HG02610 (cell line): ENCODE measurements at regions not wholly inside any gene's neighbourhood (a gene's known extent, or its start where the extent isn't known, plus 50 kb on each side); places are given as distances from the start of the nearest gene placed in this dataset.
"Not testable (repeated sequence)": the region's sequence is repeated elsewhere in the genome, so short reads cannot be mapped to it uniquely, and the experiment has no call there.

ENCODE experiments used
- ATAC-seq: cut with Tn5 transposase; IDR thresholded peaks from one replicate; pipeline ENCODE4 v1.9.1; 2021; ENCODE audit warnings: mild to moderate bottlenecking, moderate library complexity; ENCODE audit not compliant: unreplicated experiment

DNA sequence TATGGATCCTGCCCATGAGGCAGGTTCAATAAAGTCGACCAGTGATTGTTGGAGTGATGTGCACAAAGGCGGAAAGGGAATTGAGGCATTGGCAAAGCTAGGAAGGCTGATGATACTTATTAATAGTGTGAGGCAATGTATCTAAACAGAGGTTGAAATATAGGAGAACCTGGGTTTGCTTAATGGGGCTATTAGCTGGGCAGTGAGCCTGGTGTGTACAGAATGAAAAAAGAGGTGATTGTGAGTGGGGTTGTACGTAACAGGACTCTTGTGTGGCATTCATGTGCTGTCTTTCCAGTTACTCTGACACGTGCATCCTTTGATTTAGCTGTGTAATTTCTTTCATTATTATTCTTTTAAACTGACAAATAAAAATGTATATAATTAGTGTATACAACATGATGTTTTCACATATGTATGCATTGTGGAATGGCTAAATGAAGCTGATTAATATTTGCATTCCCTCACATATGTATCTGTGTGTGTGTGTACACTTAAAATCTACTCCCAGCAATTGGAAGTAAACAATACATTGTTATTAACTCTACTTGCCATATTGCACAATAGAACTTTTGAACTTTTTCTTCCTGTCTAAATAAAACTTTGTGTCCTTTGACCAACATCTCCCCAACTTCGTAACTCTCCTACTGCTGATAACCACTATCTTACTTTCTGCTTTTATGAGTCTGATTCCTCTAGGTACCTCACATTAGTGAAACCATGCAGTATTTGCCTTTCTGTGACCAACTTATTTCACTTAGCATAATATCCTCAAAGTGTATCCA is 220.5 kb upstream of the SLC35B3 start:
- ATAC-seq, result no peak

DNA sequence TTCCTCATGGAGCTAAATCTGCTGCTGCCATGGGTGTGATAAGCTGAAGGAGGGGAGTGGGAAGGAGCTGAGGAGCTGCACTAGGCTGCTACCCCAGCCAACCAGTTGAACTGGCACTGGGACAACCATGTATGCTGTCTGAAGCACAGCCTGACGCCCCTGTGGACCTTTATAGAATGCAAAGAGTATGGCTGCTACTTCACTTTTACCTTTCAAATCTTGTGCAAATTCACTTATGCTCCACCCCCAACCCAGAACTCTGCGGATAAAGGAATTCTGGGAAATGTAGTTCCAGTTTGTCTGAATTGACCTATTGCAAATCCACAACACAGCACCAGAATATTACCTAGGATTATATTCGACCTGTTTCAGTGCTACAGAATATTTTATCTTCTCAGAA is 217.4 kb upstream of the SLC35B3 start:
- ATAC-seq, result no peak

DNA sequence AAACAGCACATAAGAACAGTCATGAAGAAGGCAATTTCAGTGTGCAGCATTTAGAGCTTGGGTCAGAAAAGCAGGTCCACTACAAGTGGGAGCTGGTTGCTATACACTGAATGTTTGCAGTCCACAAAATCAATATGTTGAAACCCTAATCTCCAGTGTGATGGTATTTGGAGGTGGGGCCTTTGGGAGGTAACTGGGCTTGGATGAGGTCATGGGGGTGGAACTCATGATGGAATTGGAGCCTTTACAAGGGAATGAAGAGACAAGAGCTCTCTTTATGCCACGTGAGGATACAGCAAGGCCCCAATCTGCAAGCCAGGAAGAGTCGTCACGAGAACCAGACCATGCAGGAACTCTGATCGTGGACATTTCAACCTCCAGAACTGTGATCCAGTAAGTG is 216.7 kb upstream of the SLC35B3 start:
- ATAC-seq, result no peak

DNA sequence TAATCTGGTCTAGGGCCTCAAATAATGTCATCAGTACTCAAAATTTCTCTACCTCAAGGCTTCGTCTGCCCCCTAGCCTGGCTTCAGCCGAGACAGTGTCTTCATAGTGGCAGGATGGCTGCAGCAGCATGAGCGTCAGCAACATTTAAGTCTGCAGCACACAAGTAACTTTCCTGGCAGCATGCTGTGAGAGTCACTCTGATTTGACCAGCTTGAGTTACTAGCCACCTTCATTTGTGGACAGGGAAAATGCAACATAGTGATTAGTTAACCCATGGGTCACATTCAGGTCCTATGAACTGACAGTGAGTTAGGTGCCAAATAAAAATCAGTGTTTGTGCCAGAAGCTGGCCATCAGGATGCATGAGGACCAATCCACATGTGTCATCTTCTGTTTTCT is 209.9 kb upstream of the SLC35B3 start:
- ATAC-seq, result no peak

DNA sequence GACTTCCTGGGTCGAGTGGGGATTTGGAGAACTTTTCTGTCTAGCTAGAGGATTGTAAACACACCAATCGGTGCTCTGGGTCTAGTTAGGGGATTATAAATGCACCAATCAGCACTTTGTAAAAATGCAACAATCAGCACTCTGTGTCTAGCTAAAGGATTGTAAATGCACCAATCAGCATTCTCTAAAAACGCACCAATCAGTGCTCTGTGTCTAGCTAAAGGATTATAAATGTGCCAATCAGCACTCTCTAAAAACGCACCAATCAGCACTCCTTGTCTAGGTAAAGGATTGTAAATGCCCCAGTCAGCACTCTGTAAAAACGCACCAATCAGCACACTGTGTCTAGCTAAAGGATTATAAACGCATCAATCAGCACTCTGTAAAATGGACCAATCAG is 209.0 kb upstream of the SLC35B3 start:
- ATAC-seq, result no peak

DNA sequence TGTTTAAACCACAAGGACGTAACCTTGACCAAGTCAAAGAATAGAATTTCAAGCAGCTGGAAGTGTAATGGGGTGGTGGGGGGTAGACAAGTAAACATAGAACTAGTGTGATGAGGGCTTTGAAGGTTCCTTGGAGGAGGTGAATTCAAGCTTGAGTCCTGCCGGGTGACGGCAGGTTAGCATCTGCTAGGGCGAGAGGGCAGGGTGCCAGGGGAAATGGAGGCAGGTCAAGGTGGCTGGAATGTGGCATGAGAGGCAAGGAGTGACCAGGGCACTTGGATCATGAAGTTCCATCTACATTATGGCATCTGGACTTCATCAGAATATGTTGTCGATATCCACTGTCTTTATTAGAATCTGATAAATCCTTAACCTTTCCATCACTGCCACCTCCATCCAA is 207.5 kb upstream of the SLC35B3 start:
- ATAC-seq, result no peak

DNA sequence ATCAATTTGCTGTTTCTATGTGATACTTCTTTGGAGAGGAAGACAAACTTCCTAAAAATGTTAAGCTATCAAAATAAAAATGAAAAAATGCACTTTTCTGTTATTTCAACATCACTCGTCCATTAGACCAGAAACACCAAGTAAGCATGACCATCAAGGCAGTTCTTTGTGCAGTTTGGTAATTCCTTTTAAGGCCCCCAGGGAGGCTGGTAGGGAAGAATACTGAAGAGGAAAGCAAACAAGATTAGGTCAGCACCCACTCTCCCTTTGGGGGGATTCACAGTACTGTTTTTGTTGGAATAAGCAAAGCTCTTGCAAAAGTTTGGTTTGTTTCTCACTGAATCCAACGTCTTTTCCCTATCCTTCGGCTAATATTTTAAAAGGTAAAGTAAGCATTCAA is 206.8 kb upstream of the SLC35B3 start:
- no peak for ATAC-seq

DNA sequence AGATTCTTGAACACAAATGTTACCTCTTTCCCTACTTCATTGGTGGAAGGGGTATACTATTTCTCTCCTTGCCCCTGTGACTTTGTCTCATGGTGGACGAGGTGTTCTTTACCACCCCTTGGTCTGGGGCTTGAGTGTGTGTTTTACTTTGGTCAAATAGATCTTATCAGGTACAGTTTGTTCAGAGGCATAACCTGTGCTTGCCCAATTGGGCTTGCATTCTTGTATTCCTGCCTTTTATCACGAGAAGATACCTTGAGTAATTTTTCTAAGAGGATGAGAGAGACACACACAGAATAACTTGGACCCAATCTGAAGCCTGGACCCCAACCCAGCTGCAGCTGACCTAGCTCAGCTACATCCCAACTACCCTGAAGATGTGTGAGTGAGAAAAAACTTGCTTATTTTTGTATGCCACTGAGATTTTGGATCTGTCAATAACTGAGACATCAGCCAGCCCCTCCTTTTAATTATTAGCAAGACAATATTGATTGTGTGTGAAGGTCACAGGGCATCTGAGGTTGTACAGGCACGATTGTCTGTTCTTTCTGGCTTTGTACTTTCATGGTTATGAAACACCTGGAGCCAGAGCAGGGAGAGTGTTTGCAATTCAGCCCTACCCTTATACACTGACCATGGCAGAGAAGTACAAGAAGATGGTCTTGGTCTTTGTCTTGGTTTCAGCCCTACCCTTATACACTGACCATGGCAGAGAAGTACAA is 204.7 kb upstream of the SLC35B3 start:
- no peak for ATAC-seq

DNA sequence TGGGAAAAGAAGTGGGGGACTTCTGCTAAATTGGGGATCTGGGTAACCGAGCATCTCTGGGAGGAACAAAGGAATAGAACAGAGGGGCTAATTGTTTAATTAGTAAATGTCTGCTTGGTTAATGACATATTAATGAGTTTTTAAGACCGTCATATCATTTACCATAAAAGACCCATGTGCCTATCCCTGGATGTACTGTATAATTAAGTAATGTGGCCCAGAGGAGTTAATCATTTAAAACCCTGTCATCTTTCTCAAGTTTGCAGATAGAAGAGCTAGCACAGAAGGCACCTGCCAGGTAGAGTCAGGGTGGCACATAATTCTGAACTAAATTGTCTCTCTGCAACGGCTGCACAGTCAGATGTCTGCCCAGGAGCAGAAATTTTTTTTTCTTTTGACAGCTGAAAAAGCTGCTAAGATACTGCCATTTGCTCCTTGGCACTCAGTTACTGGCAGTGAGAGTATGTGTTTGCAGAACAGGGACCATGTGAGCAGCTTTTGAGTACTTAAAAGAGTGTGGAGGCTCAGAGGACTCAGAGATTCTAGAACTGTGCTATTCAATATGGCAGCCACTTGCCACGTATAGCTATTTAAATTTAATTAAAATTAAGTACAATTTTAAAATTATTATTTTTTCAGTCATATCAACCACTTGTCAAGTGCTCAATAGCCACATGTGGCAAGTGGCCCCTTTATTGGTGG is 202.7 kb upstream of the SLC35B3 start:
- ATAC-seq, result no peak

DNA sequence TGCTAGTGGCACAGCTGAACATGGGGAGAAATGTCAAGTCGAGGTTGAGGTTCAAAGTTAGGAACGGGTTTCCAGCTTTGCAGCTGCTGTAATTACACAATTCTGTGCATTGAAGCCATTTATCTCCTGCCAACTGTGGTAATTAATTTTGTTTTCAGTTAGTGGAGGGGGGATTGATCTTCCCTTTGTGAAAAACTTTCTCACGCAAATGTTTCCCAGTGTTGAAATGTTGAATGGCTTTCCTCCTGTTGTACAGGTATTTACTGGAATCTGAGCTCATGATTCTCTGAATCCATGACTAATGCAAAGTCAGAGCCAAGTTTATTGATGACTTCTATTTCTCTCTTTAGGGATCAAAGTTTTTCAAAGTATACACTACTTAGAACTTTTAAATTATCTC is 198.4 kb upstream of the SLC35B3 start:
- no peak for ATAC-seq

DNA sequence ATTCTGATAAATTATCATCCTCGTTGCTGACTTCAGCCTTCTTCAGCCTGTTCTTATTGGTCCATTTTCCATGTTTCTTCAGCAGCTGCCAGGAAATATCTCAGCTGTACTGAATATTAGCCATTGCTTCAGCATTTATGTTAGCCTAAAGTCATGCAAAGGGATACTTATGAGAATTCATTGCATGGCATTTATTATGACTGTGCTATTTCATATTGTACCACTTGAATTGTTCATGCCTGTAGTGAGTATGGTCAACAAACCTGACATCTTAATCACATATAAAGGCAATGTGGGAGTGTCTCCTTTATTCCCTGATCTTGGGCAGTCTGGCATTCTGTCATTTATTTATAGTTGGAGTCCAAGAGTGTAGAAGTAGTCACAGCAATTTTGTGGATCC is 193.4 kb upstream of the SLC35B3 start:
- no peak for ATAC-seq

DNA sequence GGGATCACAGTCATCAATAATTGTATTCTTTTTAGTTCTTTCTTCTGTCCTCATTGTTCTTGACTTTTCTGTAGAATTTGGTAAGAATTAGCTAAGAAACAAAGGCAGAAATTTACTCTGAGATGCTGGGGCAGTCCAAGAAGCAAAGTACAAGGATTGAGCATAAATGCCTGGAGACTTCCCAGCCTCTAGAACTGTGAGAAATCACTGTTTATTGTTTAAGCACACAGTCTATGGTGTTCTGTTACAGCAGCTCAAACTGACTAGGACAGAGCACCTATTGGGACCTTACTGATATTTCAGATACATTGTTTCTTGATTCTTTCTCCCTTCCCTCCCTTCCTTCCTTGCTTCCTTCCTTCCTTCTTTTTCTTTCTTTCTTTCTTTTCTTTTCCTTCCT is 192.7 kb upstream of the SLC35B3 start:
- ATAC-seq, result no peak

DNA sequence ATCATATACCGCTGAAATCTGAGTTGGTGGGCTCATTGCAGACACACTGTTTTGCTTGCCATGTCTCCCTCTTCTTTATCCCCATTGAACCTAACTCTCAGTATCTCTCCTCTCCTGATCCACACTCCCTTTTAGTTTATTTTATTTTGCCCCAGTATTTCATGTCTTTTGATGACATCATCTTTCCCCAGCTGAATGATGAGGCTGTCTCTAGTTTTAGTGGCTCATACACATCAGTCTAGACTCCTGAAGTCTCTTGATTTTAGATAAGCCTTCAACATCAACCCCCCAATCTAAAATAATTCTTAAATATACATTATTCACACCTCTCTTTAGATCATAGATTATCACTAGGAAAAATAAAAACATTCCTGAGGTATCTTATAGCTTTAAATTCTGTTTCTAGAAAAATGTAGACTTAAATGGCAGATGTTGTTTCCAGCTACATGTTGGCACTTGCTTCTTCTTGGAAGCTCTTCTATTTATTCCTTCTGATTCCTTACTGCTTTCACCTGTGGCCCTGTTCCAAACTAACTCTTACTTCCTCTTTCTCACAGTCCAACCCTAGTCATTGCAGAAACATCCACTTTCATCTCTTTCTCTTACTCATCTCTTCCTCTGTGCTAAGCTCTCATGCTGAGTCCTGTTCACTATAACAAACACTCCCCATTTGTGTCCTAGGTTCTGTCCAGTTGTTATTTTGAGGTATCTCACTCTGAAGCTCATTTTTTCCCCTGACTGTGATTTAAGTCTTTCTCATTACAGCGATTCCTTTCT is 191.9 kb upstream of the SLC35B3 start:
- peak; percentile 89 for ATAC-seq

DNA sequence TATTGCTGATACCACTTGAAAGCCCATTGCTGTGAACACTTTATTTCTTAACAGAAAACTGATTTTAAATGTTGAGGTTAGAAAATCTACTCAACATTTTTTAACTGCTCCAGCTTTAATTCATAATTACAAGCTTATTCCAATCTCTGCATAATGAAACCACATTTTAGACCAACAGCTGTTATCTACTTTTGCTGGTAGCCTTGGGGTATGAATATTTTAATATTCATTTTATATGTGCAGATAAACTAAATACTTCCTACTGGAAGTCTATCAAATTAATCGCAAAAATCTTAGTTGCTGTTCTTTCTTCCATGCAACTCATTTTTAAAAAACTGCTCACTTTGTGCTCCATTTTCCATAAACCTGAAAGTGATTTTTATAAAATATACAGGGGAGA is 189.3 kb upstream of the SLC35B3 start:
- no peak for ATAC-seq

DNA sequence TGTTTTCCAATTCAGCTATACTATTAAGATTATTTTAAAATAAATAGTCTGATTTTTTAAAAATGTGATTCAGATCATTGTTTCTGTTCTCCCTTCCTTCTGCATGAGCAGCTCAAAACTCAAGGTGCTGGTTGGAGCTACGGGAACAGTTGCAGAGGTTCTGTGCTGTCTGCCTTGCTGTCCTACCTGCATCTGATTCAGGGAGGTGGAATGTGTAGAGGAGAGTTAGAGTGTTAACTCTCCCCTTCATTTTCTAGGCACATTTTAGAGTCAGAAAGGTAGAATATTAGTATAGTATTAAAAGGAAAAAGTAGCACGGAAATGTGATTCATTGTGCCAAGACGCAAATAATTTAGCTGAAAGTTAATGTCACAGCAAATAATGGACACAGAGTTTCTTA is 188.1 kb upstream of the SLC35B3 start:
- no peak for ATAC-seq

DNA sequence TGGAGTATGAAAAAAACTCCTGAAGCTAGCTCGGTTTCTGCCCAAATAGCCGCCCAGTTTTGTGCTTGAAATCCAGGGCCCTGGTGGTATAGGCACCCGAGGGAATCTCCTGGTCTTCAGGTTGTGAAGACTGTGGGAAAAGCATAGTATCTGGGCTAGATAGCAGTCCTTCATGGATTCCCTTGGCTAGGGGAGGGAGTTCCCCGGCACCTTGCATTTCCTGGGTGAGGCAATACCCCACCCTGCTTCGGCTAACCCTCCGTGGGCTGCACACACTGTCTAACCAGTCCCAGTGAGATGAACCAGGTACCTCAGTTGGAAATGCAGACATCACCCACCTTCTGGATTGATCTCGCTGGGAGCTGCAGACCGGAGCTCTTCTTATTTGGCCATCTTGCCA is 184.5 kb upstream of the SLC35B3 start:
- no peak for ATAC-seq

DNA sequence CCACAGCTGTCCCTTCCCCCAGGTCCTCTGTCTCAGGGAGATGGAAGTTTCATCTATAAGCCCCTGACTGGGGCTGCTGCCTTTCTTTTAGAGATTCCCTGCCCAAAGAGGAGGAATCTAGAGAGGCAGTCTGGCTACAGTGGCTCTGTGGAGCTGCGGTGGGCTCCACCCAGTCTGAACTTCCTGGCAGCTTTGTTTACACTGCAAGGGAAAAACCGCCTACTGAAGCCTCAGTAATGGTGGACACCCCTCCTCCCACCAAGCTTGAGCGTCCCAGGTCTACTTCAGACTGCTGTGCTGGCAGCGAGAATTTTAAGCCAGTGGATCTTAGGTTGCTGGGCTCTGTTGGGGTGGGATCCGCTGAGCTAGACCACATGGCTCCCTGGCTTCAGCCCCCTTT is 184.1 kb upstream of the SLC35B3 start:
- not testable (repeated sequence) for ATAC-seq

DNA sequence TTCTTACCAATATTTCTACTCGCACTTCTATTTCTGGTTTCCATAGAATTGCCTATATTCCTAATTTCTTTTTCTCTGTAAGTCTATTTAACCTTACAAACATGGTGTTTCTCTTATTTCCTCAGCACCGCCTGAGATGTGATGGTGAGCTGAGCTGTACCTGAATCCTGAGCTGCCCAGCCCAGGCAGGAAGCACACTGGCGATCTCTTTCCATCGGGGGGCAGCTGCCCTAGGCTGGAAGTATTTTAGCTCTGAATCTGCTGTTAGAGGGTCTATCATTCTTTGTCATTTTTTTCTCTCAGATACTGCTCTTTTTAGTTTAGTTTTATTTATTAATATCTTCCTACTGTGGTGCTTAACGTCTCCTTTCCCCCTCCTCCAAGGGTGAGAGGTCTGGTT is 173.4 kb upstream of the SLC35B3 start:
- ATAC-seq, result no peak

DNA sequence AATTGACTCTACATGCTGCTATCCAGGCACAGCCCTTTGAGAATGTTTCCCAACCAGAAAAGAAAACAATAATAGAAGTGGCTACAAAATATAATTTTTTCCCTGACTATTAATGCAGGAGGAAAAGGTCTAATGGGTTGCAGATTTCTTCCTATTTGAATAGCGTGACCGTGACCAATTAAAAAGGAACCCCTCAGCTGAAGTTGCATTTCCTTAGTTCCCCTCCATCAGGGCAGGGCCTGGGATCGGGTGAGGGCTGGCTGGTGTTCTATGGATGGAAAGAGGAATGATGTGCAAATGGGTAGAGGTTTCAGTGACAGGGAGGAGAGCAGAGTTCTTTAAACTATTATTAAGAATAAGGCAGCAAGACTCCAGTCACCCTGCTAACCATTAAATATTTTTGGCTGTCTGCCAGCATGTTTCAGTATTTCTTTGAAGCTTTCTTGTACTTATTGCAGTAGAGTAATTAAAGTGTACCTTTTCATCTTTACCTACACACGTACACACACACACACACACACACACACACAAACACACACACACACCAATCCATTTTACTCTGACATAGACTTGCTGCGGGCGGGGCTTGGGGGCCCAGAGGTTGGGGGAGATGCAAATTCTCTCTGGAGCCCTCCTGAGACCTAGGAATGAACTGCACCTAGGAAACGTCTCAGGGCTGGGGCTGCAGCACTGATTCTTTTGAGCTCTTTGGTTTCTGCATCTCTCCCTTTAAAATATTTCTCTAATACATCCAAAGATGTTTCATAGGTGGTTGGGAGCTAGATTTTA is 154.8 kb upstream of the SLC35B3 start:
- ATAC-seq, result no peak

DNA sequence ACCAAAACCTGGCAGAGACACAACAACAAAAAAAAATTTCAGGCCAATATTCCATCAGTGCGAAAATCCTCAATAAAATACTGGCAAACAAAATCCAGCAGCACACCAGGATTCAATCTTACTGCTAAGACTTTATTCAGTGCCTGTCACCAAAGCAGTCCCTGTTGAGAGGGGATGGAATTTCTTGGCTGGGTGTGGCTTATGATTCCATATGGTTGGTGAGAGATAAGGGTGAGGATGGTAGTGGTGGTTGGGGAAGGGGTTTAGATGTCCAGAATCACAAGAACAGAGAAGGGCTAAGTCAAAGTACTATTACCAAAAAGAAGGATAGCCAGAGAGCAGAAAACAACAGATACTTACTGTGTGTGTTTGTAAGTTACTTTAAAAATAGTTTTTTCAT is 152.8 kb upstream of the SLC35B3 start:
- no peak for ATAC-seq
